ENCODE measurements at regions not wholly inside any gene's neighbourhood (a gene's known extent, or its start where the extent isn't known, plus 50 kb on each side); places are given as distances from the start of the nearest gene placed in this dataset.
"Not testable (repeated sequence)": the region's sequence is repeated elsewhere in the genome, so short reads cannot be mapped to it uniquely, and the experiment has no call there.

GRCh38 chr4:101418055-101418454, 70.7 kb upstream of the PPP3CA start:
- DNase-seq (ENCODE audit: low spot score) = no peak

- DNase-seq (ENCODE audit: low spot score) = no peak
Measured at GRCh38 chr4:101417046-101417445, 69.7 kb upstream of the PPP3CA start.

GRCh38 chr4:101415962-101416361, 68.6 kb upstream of the PPP3CA start:
- DNase-seq (ENCODE audit: low spot score) = no peak

- DNase-seq (ENCODE audit: low spot score) = no peak
Measured at GRCh38 chr4:101414496-101414895, 67.2 kb upstream of the PPP3CA start.

GRCh38 chr4:101411926-101412325, 64.6 kb upstream of the PPP3CA start:
- no peak for DNase-seq (ENCODE audit: low spot score)

GRCh38 chr4:101411281-101411910, 64.1 kb upstream of the PPP3CA start:
- DNase-seq (ENCODE audit: low spot score) = not testable (repeated sequence)

GRCh38 chr4:101400096-101400495, 52.8 kb upstream of the PPP3CA start:
- no peak for DNase-seq (ENCODE audit: low spot score)

- DNase-seq (ENCODE audit: low spot score) = no peak
Measured at GRCh38 chr4:101398807-101399206, 51.5 kb upstream of the PPP3CA start.
